ENCODE measurements at regions not wholly inside any gene's neighbourhood (a gene's known extent, or its start where the extent isn't known, plus 50 kb on each side); places are given as distances from the start of the nearest gene placed in this dataset.
A peak's percentile ranks its signal among the peaks of the same experiment; 100 is the strongest.

GRCh38 chr3:115322901-115323300, 175.8 kb upstream of the ZBTB20 start:
- no peak for DNase-seq (ENCODE audit: low read depth)
- H3K4me3 ChIP-seq (ENCODE audit: low read depth, low read length) = no peak overlapping the region
- TF ChIP-seq CTCF (conservative IDR thresholded peaks at IDR 0.05; ENCODE audit: low read depth, low read length) = no peak

- DNase-seq (ENCODE audit: low read depth) = no peak
- H3K4me3 ChIP-seq (ENCODE audit: low read depth, low read length) = no peak overlapping the region
- TF ChIP-seq CTCF (conservative IDR thresholded peaks at IDR 0.05; ENCODE audit: low read depth, low read length) = no peak
Observed at GRCh38 chr3:115323380-115323779, 176.3 kb upstream of the ZBTB20 start.

GRCh38 chr3:115324056-115324455, 177.0 kb upstream of the ZBTB20 start:
- no peak for TF ChIP-seq CTCF (conservative IDR thresholded peaks at IDR 0.05; ENCODE audit: low read depth, low read length)
- DNase-seq (ENCODE audit: low read depth) = no peak
- no peak overlapping the region for H3K4me3 ChIP-seq (ENCODE audit: low read depth, low read length)

GRCh38 chr3:115325539-115325938, 178.5 kb upstream of the ZBTB20 start:
- peak; percentile 69 for DNase-seq (ENCODE audit: low read depth)
- TF ChIP-seq CTCF (conservative IDR thresholded peaks at IDR 0.05; ENCODE audit: low read depth, low read length) = no peak
- H3K4me3 ChIP-seq (ENCODE audit: low read depth, low read length) = no peak overlapping the region

GRCh38 chr3:115330430-115330829, 183.3 kb upstream of the ZBTB20 start:
- H3K4me3 ChIP-seq (ENCODE audit: low read depth, low read length) = no peak overlapping the region
- DNase-seq (ENCODE audit: low read depth) = peak; percentile 84
- no peak for TF ChIP-seq CTCF (conservative IDR thresholded peaks at IDR 0.05; ENCODE audit: low read depth, low read length)

- DNase-seq (ENCODE audit: low read depth) = no peak
- TF ChIP-seq CTCF (conservative IDR thresholded peaks at IDR 0.05; ENCODE audit: low read depth, low read length) = no peak
- H3K4me3 ChIP-seq (ENCODE audit: low read depth, low read length) = no peak overlapping the region
Observed at GRCh38 chr3:115332998-115333397, 185.9 kb upstream of the ZBTB20 start.

- no peak overlapping the region for H3K4me3 ChIP-seq (ENCODE audit: low read depth, low read length)
- DNase-seq (ENCODE audit: low read depth) = no peak
- TF ChIP-seq CTCF (conservative IDR thresholded peaks at IDR 0.05; ENCODE audit: low read depth, low read length) = no peak
Observed at GRCh38 chr3:115336836-115337235, 189.7 kb upstream of the ZBTB20 start.
